ENCODE measurements at regions not wholly inside any gene's neighbourhood (a gene's known extent, or its start where the extent isn't known, plus 50 kb on each side); places are given as distances from the start of the nearest gene placed in this dataset.

- no peaks in the 10 kb centered on the region for H4K20me1 ChIP-seq
- no peak overlapping the region for H3K9ac ChIP-seq
- peak overlapping the region in 2 of 11 experiments; percentile 20 to 39; a peak in 2 of 22 replicates for H3K27ac ChIP-seq
- no peak overlapping the region for H3K4me3 ChIP-seq
- H3K9me3 ChIP-seq (replicated peaks in 1 of 11): peaks cover 0 to 10% (median 0%) of the 10 kb centered on the region in 11 experiments; a peak in 5 of 22 replicates
- H3K4me2 ChIP-seq: peak overlapping the region in 2 of 11 experiments; percentile 53 to 63; a peak in 4 of 22 replicates
- TF ChIP-seq Cebpa-rat (IDR thresholded peaks at IDR 0.05): no peak
- peaks cover 27 to 49% (median 37%) of the 10 kb centered on the region in 10 experiments; a peak in 19 of 20 replicates for H3K4me1 ChIP-seq
- no peaks in the 10 kb centered on the region for H3K36me3 ChIP-seq
- H3K27me3 ChIP-seq: no peaks in the 10 kb centered on the region
Measured at GRCh38 chr4:152154433-152154832, 381.5 kb downstream of the FBXW7 start.

- TF ChIP-seq Cebpa-rat (IDR thresholded peaks at IDR 0.05): no peak
- Histone ChIP-seq H3K4me2 (0 out of 22 replicates have a peak overlapping the region, but pooled peaks of 1 of the 11 experiments have one; percentile 63), H3K4me1 (peaks cover 27 to 45% (median 35%) of the 10 kb centered on the region in 10 experiments; a peak in 19 of 20 replicates), H4K20me1 (no peaks in the 10 kb centered on the region), H3K9ac (no peak overlapping the region), H3K9me3 (replicated peaks in 1 of 11) (peaks cover 0 to 10% (median 0%) of the 10 kb centered on the region in 11 experiments; a peak in 6 of 22 replicates), H3K27me3 (no peaks in the 10 kb centered on the region), H3K36me3 (no peaks in the 10 kb centered on the region), H3K27ac (no peak overlapping the region), H3K4me3 (no peak overlapping the region)
Measured at GRCh38 chr4:152153476-152154270, 382.2 kb downstream of the FBXW7 start.

GRCh38 chr4:152150214-152150613, 385.7 kb downstream of the FBXW7 start:
- Histone ChIP-seq H3K36me3 (peaks cover 0 to 12% (median 0%) of the 10 kb centered on the region in 11 experiments; a peak in 4 of 22 replicates), H3K4me2 (no peak overlapping the region), H4K20me1 (no peaks in the 10 kb centered on the region), H3K9ac (no peak overlapping the region), H3K27me3 (no peaks in the 10 kb centered on the region), H3K27ac (no peak overlapping the region), H3K9me3 (replicated peaks in 1 of 11) (peaks cover 26 to 42% (median 34%) of the 10 kb centered on the region in 11 experiments), H3K4me3 (no peak overlapping the region), H3K4me1 (peaks cover 0 to 10% (median 4%) of the 10 kb centered on the region in 10 experiments; a peak in 9 of 20 replicates)
- TF ChIP-seq Cebpa-rat (IDR thresholded peaks at IDR 0.05): no peak

GRCh38 chr4:152149745-152150144, 386.1 kb downstream of the FBXW7 start:
- Histone ChIP-seq H3K27me3 (no peaks in the 10 kb centered on the region), H3K27ac (no peak overlapping the region), H3K9me3 (replicated peaks in 1 of 11) (peaks cover 31 to 47% (median 39%) of the 10 kb centered on the region in 11 experiments)

GRCh38 chr4:152148057-152148456, 387.2 kb upstream of the GATB start:
- Histone ChIP-seq H3K36me3 (peaks cover 0 to 19% (median 0%) of the 10 kb centered on the region in 11 experiments; a peak in 4 of 22 replicates), H3K27me3 (no peaks in the 10 kb centered on the region), H3K4me3 (no peak overlapping the region), H3K4me2 (no peak overlapping the region), H3K9ac (no peak overlapping the region), H4K20me1 (no peaks in the 10 kb centered on the region), H3K4me1 (peaks cover 0 to 7% (median 0%) of the 10 kb centered on the region in 10 experiments; a peak in 1 of 20 replicates), H3K9me3 (replicated peaks in 1 of 11) (peaks cover 43 to 60% (median 52%) of the 10 kb centered on the region in 11 experiments), H3K27ac (no peak overlapping the region)
- no peak for TF ChIP-seq Cebpa-rat (IDR thresholded peaks at IDR 0.05)

More at GRCh38 chr4:152149745-152150144, 386.1 kb downstream of the FBXW7 start:
- no peak overlapping the region for H3K4me2 ChIP-seq
- H3K9ac ChIP-seq: no peak overlapping the region
- peaks cover 0 to 7% (median 0%) of the 10 kb centered on the region in 10 experiments; a peak in 5 of 20 replicates for H3K4me1 ChIP-seq
- H3K4me3 ChIP-seq: no peak overlapping the region
- peaks cover 0 to 17% (median 0%) of the 10 kb centered on the region in 11 experiments; a peak in 4 of 22 replicates for H3K36me3 ChIP-seq
- TF ChIP-seq Cebpa-rat (IDR thresholded peaks at IDR 0.05): no peak
- no peaks in the 10 kb centered on the region for H4K20me1 ChIP-seq

GRCh38 chr4:152146244-152146643, 385.4 kb upstream of the GATB start:
- no peak overlapping the region for H3K4me2 ChIP-seq
- no peak overlapping the region for H3K4me3 ChIP-seq
- no peak for TF ChIP-seq Cebpa-rat (IDR thresholded peaks at IDR 0.05)
- H3K27me3 ChIP-seq: no peaks in the 10 kb centered on the region
- peaks cover 0 to 7% (median 0%) of the 10 kb centered on the region in 10 experiments; a peak in 1 of 20 replicates for H3K4me1 ChIP-seq
- peaks cover 0 to 19% (median 0%) of the 10 kb centered on the region in 11 experiments; a peak in 4 of 22 replicates for H3K36me3 ChIP-seq
- H3K9me3 ChIP-seq (replicated peaks in 1 of 11): peaks cover 43 to 71% (median 58%) of the 10 kb centered on the region in 11 experiments
- H3K9ac ChIP-seq: no peak overlapping the region
- no peaks in the 10 kb centered on the region for H4K20me1 ChIP-seq
- H3K27ac ChIP-seq: no peak overlapping the region

- Histone ChIP-seq H3K27me3 (no peaks in the 10 kb centered on the region), H3K36me3 (peaks cover 0 to 19% (median 0%) of the 10 kb centered on the region in 11 experiments; a peak in 4 of 22 replicates), H3K4me2 (no peak overlapping the region), H3K9me3 (replicated peaks in 1 of 11) (peaks cover 43 to 70% (median 58%) of the 10 kb centered on the region in 11 experiments), H3K4me1 (peaks cover under 1 to 3% (median 2%) of the 10 kb centered on the region in 10 experiments; a peak in 17 of 20 replicates), H4K20me1 (no peaks in the 10 kb centered on the region), H3K4me3 (no peak overlapping the region), H3K9ac (no peak overlapping the region), H3K27ac (no peak overlapping the region)
- no peak for TF ChIP-seq Cebpa-rat (IDR thresholded peaks at IDR 0.05)
Measured at GRCh38 chr4:152143806-152144205, 383.0 kb upstream of the GATB start.

- Histone ChIP-seq H3K4me2 (peak overlapping the region; percentile 1 to 56 (median 39); a peak in 18 of 22 replicates), H3K36me3 (no peaks in the 10 kb centered on the region), H4K20me1 (no peaks in the 10 kb centered on the region), H3K4me3 (no peak overlapping the region), H3K9me3 (replicated peaks in 1 of 11) (peaks cover 0 to 31% (median 15%) of the 10 kb centered on the region in 11 experiments; a peak in 16 of 22 replicates), H3K27me3 (no peaks in the 10 kb centered on the region), H3K9ac (no peak overlapping the region), H3K27ac (no peak overlapping the region), H3K4me1 (peaks cover 21 to 26% (median 25%) of the 10 kb centered on the region in 10 experiments)
- no peak for TF ChIP-seq Cebpa-rat (IDR thresholded peaks at IDR 0.05)
Measured at GRCh38 chr4:152138451-152138850, 377.6 kb upstream of the GATB start.

- H3K27ac ChIP-seq: no peak overlapping the region
- H3K9ac ChIP-seq: no peak overlapping the region
- peaks cover 12 to 35% (median 25%) of the 10 kb centered on the region in 10 experiments for H3K4me1 ChIP-seq
- TF ChIP-seq Cebpa-rat (IDR thresholded peaks at IDR 0.05): no peak
- H3K4me2 ChIP-seq: no peak overlapping the region
- H3K9me3 ChIP-seq (replicated peaks in 1 of 11): peaks cover 10 to 39% (median 24%) of the 10 kb centered on the region in 11 experiments; a peak in 21 of 22 replicates
- no peaks in the 10 kb centered on the region for H4K20me1 ChIP-seq
- no peaks in the 10 kb centered on the region for H3K27me3 ChIP-seq
- H3K36me3 ChIP-seq: no peaks in the 10 kb centered on the region
- H3K4me3 ChIP-seq: no peak overlapping the region
Measured at GRCh38 chr4:152132776-152133175, 372.0 kb upstream of the GATB start.
